ENCODE measurements at regions not wholly inside any gene's neighbourhood (a gene's known extent, or its start where the extent isn't known, plus 50 kb on each side); places are given as distances from the start of the nearest gene placed in this dataset.
"Not testable (repeated sequence)": the region's sequence is repeated elsewhere in the genome, so short reads cannot be mapped to it uniquely, and the experiment has no call there.

DNA sequence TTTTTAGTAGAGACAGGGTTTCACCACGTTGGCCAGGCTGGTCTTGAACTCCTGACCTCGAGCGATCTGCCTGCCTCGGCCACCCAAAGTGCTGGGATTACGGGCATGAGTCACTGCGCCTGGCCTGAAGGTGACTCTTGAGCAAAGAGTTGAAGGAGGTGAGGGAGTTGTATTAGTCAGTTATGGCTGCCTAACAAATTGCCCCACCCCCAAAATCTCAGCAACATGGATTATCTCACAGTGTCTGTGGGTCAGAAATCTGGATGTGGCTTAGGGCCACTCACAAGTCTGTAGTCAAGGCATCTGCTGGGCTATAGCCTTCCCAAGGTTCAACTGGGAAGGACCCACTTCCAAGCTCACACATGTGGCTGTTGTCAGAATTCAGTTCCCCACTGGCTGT, 52.8 kb upstream of the ADGRE5 start:
- no peak for DNase-seq (ENCODE audit: low read depth in 2 of 2)

DNA sequence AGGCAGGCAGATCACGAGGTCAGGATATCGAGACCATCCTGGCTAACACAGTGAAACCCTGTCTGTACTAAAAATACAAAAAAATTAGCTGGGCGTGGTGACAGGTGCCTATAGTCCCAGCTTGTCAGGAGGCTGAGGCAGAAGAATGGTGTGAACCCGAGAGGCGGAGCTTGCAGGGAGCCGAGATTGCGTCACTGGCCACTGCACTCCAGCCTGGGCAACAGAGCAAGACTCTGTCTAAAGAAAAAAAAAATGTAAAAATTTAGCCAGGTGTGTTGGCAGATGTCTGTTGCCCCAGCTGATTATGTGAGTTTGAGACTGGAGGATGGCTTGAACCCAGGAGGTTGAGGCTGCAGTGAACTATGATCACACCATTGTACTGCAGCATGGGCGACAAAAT, 54.2 kb upstream of the ADGRE5 start:
- not testable (repeated sequence) for DNase-seq (ENCODE audit: low read depth in 2 of 2)

DNA sequence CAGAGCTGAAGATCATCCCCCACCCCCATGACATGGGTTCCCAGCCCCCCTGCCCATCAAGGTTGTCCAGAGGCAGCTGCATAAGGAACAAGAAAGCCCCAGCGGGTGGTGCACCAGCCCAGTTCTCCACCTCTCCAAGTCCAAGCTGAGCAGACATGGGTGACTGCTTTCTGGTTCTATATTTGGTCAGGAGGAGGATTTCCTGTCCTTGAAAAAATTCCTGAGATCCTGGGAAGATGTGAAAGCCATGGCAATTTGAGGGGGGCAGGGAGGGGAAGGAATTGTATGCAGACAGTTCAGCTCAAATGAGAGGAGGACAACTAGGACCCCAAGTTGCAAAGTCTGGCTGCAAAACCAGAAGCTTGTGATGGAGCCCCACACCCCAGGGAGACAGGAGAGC, 55.4 kb upstream of the ADGRE5 start:
- no peak for DNase-seq (ENCODE audit: low read depth in 2 of 2)

DNA sequence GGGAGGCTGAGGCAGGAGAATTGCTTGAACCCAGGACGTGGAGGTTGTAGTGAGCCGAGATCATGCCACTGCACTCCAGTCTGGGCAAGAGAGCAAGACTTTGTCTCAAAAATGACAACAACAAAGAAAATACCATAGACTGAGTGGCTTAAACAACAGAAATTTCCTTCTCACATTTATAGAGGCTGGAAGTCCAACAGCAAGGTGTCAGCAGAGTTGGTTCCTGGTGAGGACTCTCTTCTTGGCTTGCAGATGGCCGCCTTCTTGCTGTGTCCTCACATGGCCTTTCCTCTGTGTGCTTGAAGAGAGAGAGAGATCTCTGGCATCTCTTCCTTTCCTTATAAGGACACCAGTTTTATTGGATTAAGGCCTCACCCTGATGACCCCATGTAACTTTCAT, 56.1 kb upstream of the ADGRE5 start:
- no peak for DNase-seq (ENCODE audit: low read depth in 2 of 2)

DNA sequence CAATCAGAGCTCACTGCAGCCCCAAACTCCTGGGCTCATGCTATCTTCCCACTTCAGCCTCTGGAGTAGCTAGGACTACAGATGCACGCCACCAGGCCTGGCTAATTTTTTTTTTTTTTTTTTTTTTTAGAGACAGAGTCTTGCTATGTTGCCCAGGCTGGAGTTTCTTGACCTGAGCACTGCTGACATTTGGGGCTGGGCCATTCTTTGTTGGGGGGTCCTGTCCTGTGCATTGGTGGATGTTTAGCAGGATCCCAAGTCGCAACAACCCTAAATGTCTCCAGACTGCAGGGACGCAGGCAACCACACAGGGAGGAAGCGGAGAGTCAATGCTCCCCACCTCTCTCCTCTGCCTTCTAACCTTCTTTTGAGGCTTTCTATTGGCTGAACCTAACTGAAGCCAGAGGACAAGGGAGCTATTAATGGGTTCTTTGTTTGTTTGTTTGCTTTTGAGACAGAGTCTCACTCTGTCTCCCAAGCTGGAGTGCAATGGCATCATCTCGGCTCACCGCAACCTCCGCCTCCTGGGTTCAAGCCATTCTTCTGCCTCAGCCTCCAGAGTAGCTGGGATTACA, 58.3 kb upstream of the ADGRE5 start:
- no peak for DNase-seq (ENCODE audit: low read depth in 2 of 2)

DNA sequence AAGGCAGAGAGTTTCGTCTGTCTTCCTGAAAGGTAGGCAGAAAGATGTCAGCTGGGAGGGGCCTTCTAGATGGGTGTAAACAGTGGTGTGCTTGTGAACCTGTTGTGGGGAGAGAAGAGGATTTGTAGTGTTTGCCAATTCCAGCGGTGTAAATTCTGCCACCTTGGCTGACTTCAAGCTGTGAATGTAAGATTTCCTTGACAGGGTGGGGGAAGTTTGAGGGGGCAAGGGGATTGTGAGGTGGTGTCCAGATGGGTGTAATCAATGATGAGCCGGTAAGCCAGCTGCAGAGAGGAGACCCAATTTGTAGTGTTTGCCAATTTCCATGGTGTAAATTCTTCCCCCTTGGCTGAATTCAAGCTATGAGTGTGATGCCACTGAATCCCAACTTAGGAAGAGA, 61.0 kb upstream of the ADGRE5 start:
- DNase-seq (ENCODE audit: low read depth in 2 of 2): no peak

DNA sequence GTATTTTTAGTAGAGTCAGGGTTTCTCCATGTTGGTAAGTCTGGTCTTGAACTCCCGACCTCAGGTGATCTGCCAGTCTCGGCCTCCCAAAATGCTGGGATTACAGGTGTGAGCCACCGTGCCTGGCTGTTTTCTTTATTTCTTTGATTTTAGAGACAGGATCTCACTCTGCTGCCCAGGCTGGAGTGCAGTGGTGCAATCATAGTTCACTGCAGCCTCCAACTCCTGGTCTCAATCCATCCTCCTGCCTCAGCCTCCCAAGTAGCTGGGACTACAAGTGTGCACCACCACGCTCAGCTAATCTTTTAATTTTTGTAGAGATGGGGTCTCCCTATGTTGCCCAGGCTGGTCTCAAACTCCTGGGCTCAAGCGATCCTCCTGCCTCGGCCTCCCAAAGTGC, 61.5 kb upstream of the ADGRE5 start:
- not testable (repeated sequence) for DNase-seq (ENCODE audit: low read depth in 2 of 2)

DNA sequence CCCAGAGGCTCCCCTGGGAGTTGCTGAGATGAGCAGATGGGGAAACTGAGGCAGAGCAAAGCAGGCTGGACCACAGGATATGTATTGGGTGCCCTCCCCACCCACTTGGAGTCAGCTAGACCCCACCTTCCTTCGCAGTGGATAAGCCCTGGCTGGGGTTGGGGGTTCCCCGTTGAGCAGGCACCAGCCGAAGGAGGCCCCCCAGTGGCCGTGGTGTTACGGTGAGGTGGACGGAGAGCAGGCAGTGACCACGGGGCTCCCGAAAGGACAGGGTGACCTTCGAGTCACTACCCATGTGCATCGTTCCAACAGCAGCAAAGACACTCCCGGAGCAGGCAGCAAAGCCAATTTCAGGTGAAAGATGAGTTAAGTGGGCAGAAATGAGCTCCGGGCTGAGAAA, 62.4 kb upstream of the ADGRE5 start:
- no peak for DNase-seq (ENCODE audit: low read depth in 2 of 2)

DNA sequence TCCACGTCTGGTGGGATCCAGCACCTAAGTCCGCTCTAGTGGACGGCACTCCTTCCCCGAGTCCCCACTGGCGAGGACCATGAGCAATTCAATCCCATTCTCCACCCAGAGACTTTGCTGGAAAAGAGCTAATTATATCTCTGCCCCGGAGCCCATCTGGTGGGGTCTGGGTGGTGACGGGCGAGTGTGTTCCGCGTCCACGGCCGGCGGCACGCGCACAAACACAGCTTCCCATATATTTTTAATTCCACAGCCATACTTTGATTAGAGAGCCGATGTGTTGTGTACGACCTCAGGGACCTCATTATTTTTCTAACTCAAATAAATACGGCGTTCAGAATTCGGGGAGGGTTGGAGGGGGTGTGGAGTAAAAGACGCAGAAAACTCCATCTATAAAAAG, 64.1 kb upstream of the ADGRE5 start:
- no peak for DNase-seq (ENCODE audit: low read depth in 2 of 2)

DNA sequence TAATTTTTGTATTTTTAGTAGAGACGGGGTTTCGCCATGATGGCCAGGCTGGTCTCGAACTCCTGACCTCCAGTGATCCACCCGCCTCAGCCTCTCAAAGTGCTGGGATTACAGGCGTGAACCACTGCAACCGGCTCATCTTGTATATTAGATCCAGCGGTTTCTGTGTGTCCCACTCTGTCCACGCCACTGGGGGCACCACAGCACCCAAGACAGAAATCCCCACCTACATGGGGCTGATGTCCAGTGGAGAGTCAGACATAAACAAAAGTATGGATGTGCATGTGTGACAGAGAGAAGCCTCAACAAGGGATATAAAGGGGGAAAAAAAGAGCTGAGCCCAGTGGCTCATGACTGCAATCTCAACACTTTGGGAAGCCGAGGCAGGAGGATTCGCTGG, 65.8 kb upstream of the ADGRE5 start:
- DNase-seq (ENCODE audit: low read depth in 2 of 2): no peak

DNA sequence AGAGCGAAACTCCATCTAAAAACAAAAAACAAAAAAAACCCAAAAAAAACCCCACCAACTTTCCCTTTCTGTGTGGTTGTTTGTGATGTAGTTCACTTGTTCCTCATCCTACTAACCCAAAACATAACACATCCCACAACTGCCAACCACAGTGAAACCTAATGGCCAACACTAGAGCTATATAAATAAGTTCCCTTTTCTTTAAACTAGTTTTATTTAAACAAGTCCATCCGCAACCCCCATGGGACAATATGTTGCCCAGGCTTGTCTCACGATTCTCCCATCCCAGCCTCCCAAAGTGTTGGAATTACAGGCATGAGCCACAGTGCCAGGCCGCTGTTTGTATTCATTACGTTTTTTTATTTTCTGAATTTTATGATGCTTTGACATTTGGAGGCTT, 71.2 kb upstream of the ADGRE5 start:
- DNase-seq (ENCODE audit: low read depth in 2 of 2): no peak

DNA sequence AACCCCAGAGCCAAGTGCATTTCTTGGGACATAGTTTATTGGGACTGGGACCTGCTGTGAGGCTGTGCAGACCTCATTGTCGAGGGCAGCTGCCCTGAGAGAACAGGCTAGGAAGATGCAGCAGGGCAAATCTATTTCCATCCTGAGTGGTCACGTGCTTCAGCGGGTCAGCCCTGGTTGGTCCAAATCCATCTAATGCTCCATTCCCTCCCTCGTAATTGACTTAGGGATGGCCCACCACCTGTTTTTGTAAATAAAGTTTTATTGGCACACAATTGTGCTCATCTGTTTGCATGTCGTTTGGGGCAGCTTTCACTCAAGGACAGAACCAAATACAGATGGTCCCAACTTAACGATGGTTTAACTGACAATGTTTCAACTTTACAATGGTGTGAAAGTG, 75.5 kb upstream of the ADGRE5 start:
- no peak for DNase-seq (ENCODE audit: low read depth in 2 of 2)

DNA sequence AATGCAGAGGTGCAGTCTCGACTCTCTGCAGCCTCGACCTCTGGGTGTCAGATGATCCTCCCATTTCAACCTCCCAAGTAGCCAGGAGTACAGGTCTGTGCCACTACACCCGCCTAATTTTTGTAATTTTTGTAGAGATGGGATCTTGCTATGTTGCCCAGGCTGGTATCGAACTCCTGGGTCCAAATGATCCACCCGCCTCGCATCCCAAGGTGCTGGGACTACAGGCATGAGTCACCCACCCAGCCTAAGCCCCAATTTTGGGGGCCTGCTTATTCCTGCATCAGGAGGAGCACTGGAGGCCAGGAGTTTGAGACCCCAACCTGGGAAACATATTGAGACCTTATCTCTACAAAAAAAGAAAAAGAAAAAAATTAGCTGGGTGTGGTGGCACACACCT, 80.1 kb upstream of the ADGRE5 start:
- DNase-seq (ENCODE audit: low read depth in 2 of 2): no peak

DNA sequence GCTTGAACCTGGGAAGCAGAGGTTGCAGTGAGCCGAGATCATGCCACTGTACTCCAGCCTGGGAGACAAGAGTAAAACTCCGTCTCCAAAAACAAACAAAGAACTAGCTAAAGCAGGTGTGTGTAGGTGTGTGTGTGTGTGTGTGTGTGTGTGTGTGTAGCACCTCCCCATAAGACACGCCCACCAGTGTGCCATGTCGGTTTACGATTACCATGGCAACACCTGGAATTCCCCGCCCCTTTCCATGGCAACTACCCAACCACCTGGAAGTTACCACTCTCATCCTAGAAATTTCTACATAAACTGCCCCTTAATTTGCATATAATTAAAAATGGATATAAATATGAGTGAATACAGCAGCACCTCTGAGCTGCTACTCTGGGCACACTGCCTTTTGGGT, 80.9 kb upstream of the ADGRE5 start:
- no peak for DNase-seq (ENCODE audit: low read depth in 2 of 2)

DNA sequence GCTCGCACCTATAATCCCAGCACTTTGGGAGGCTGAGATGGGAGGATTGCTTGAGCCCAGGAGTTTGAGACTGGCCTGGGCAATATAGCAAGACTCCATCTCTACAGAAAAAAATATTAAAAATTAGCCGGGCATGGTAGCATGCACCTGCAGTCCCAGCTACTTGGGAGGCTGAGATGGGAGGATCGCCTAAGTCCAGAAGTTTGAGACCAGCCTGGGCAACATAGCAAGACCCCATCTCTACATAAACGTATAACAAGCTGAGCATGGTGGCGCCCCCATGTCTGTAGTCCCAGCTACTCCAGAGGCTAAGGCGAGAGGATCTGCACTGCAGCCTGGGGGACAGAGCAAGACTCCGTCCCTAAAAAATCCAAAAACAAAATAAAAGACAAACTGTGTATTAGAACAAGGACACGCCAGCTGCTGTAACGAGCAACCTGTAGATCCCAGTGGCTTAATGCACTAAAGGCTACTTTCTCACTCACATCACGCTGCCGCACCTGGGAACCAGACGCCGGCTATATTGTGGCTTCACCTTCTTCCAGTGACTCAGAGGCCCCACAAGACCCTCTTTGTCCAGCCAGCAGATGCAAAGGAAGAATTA, 81.9 kb upstream of the ADGRE5 start:
- not testable (repeated sequence) for DNase-seq (ENCODE audit: low read depth in 2 of 2)

DNA sequence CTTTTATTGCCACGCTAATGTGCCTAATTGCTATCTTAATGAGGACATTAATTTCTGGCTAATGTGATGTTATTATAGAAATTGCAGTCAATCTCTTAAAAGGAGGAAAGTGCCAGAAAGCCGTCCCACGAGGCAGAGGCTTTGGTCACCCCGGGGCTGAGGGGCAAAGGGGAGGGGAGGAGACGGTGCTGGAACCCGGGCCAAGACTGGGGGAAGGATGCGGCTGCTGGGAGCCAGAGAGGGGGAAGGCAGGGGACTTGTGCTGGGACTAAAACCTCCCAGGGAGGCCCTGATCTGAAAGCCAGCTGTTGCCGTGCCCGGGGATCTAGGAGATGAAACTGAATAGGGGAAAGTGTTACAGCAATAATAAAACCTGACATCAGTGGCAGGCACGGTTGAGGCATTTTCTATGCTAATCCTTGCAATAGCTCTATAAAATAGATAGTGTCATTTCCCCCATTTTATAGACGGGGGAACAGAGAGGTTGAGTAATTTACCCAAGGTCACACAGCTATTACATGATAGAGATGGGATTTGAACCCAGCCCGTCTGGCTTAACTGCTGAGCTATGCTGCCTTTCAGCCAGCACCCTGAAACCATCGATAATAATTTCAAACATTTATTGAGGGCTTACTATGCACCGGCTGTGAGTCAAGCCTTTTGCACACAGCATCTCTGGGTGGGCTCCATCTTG, 83.2 kb upstream of the ADGRE5 start:
- DNase-seq (ENCODE audit: low read depth in 2 of 2): not testable (repeated sequence)

DNA sequence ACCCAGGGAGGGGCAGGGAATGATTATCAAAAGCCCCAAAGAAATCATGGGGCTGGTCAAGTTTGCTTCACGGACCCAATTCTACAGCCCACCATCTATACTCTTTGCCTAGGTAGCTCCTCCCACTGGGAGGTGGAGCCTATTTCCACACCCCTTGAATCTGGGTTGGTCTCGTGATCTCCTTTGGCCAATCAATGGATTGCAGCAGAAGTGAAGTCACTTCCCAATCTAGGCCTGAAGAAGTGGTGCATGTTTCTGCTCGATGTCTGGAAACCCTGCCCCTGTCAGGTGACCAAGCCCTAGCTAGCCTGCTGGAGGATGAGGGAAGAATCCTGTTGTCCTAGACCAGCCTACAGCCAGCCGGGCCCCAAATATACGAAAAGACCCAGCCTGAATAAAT, 86.3 kb upstream of the ADGRE5 start:
- DNase-seq (ENCODE audit: low read depth in 2 of 2): not testable (repeated sequence)

DNA sequence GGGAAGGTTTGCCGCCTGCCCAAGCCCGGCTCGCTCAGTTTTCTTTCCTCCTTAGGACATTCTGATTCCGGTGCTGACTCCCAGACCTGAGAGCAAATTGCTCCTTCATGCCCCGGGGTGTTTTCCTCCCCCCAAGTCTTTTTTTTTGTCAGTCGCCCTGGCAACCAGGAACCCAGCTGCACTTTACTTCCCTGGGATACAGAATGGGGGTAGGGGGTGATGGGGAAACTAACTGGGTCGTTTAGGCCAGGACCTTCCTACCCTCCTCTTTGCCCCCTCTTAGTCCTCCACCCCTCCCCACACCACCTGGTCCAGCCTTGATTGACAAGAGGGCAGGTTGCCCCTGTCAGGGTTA, 87.5 kb upstream of the ADGRE5 start:
- DNase-seq (ENCODE audit: low read depth in 2 of 2): not testable (repeated sequence)

DNA sequence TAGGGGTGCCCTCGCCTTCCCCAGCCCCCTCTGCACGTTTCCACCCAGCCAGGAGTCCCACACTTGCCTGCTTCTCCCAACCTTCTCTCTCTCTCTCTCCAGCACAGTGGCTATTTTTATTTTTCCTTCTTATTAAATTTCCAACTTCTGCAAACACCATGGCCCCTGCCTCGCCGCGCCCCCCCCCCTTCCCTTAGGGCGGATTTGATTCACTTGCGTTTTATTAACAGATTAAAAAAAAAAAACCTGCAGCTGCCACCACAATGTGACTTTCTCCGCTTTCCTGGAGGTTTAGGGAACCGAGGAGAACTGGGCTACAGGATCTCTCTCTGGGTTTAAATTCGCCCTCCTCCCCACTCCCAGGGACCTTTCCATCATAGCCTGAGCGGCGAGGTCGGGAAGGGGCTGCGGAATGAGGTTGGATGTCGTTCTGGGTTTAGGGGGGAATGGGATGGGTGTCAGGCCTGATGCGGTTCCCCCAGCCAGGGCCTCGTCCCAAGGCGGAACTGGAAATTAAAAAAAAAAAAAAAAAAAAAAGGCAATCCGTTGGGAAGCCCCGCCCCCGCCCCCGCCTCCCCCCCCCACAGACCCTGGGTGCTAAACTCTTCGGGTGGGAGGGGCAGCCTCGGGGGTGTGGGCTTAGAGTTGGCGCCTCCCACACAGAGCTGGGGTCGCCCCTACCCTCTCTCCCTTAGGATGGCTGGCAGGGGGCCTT, 87.3 kb upstream of the ADGRL1 start:
- DNase-seq (ENCODE audit: low read depth in 2 of 2): not testable (repeated sequence)

DNA sequence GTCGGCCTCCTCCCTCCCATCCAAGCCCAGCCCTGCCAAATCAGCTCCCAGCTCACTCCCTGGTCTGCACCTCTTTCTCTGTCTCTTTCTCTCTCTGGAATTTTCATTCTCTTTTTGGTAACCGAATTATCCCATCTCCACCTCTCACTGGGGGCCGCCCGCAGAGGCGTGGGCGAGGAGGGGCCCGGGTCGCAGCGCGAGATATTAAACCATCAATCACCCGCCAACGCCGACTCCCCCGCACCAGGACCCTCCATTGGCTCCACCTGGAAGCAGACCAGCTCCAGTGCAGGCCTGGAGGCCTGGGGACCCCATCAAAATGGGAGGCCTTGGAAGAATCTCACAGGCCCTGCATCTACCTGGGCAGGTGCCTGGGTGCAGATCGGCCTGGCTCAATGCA, 83.8 kb upstream of the ADGRL1 start:
- DNase-seq (ENCODE audit: low read depth in 2 of 2): not testable (repeated sequence)

DNA sequence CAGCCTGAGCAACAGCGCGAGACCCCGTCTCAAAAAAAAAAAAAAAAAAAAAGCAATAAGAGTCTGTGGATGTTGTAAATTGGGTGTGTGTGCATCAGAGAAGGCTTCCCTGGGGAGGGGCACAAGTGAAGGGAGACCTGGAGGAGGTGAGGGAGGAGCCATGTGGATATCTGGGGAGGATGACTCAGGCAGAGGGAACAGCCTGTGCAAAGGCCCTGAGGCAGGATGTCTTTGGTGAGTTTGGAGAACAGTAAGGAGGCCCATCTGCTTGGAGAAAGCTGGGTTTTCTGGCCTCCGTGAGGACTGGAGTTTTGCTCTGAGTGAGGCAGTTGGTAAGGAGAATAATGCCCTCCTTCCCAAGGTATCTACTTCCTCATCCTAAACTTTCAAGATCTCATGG, 81.9 kb upstream of the ADGRL1 start:
- DNase-seq (ENCODE audit: low read depth in 2 of 2): not testable (repeated sequence)

DNA sequence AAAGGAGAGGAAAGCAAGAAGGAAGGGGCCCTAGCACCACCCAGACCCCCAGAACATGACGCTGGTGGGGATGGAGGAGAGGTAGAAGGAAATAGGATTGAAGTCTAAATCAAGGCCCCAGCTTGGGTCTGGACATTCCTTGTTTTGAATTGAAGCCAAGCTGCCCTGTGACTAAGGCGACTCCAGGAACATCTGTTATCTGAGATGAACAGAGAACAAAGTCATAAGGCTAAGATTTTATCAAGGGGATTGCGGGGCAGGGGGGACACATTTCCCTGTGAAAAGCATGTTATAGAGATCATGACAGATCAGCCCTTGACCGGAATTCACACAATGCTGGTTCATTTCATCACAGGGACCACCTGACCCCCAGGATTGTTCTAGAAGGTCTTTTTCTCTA, 80.6 kb upstream of the ADGRL1 start:
- DNase-seq (ENCODE audit: low read depth in 2 of 2): not testable (repeated sequence)

DNA sequence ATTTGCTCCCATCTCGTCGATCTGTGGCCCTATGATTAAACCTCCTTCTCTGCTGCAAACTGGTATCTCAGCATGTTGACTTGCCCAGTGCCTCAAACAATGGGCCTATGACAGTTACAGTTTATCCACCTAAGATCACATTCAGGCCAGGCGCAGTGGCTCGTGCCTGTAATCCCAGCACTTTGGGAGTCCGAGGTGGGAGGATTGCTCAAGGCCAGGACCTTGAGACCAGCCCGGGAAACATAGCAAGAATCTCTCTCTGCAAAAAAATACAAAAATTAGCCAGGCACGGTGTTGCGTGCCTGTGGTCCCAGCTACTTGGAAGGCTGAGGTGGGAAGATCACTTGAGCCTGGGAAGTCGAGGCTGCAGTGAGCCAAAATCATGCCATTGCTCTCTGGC, 79.8 kb upstream of the ADGRL1 start:
- DNase-seq (ENCODE audit: low read depth in 2 of 2): not testable (repeated sequence)

Data from stimulated activated CD8-positive, alpha-beta memory T cell treated with anti-CD3 and anti-CD28 coated beads, Interleukin-7, amount 100 ng/mL, for 4 hours (primary cell).